A549 (cell line): ENCODE measurements at regions not wholly inside any gene's neighbourhood (a gene's known extent, or its start where the extent isn't known, plus 50 kb on each side); places are given as distances from the start of the nearest gene placed in this dataset.

Experiments used
- ATAC-seq, 2 experiments: fragments of 200-7000 bp in 1 of 2; fragments of >200 bp in 1 of 2; cut with Nextera tagmentation in 1 of 2; cut with Tn5 transposase in 1 of 2; 3 replicates each; pipeline versions ENCODE4 v1.8.0 to v1.9.1; 2018 to 2020; ENCODE audit warnings: mild to moderate bottlenecking in 1 of 2, moderate library complexity in 1 of 2
- CTCF ChIA-PET: fragments of 300-600 bp; sonication (Branson Sonifier 250); formaldehyde crosslinking; extraction: SDS; loops from one replicate; lab custom pipeline; 2021; ENCODE audit warnings: antibody characterized with exemption, inconsistent platforms; lab: Yijun Ruan, JAX
- POLR2A ChIA-PET: fragments of 350-600 bp; formaldehyde crosslinking; extraction: SDS; loops from one replicate; lab custom pipeline; 2021; ENCODE audit warnings: antibody characterized with exemption, inconsistent platforms; lab: Yijun Ruan, JAX
- DNase-seq, 2 experiments: peaks; one replicate each; pipeline versions ENCODE4 v3.0.0 to v3.0.0-alpha.2; 2011 to 2016; ENCODE audit warnings: low read depth in 1 of 2, low spot score in 1 of 2
- FAIRE-seq: peaks from 2 replicates; lab custom pipeline; 2011; peaks lifted over from hg19 to GRCh38; lab: Jason Lieb, UNC
- H3K27ac ChIP-seq, 2 experiments: fragments of >200 bp; sonication (Bioruptor Twin); formaldehyde crosslinking; 3 replicates each; pipeline ENCODE4 v1.5.1; 2016 to 2017
- H3K4me1 ChIP-seq: fragments of >200 bp; sonication (Bioruptor Twin); formaldehyde crosslinking; 3 replicates; pipeline ENCODE4 v1.6.1; 2016
- H3K4me2 ChIP-seq: fragments of >200 bp; sonication (Bioruptor Twin); formaldehyde crosslinking; 3 replicates; pipeline ENCODE4 v1.6.1; 2016
- H3K4me3 ChIP-seq: fragments of >200 bp; sonication (Bioruptor Twin); formaldehyde crosslinking; 3 replicates; pipeline ENCODE4 v1.5.1; 2016
- H3K9me3 ChIP-seq: fragments of >200 bp; sonication (Bioruptor Twin); formaldehyde crosslinking; 3 replicates; pipeline ENCODE4 v1.6.1; 2016
- BHLHE40 ChIP-seq: IDR thresholded peaks from 2 replicates; pipeline ENCODE4 v1.6.1; 2012; ENCODE audit warnings: low read depth, low read length, inconsistent platforms
- CBX8 ChIP-seq: fragments of 200-600 bp; sonication (generic); IDR thresholded peaks from 2 replicates; pipeline ENCODE4 v1.6.1; 2016
- CHD2 ChIP-seq: fragments of 150-350 bp; IDR thresholded peaks from 2 replicates; pipeline ENCODE4 v1.6.1; 2014; ENCODE audit warnings: low read length; ENCODE audit not compliant: partially characterized antibody
- CTCF ChIP-seq: fragments of >200 bp; sonication (Bioruptor Twin); formaldehyde crosslinking; IDR thresholded peaks from 3 replicates; pipeline ENCODE4 v1.5.1; 2016
- ELK1 ChIP-seq: fragments of 150-350 bp; IDR thresholded peaks from 2 replicates; pipeline ENCODE4 v1.6.1; 2014; ENCODE audit warnings: low read depth, mild to moderate bottlenecking, low read length
- FOSB ChIP-seq: fragments of 250-450 bp; sonication (Bioruptor Pico); IDR thresholded peaks from 2 replicates; pipeline ENCODE4 v1.5.0; 2020; ENCODE audit warnings: mild to moderate bottlenecking, moderate library complexity
- HMGXB4 ChIP-seq: fragments of 250-450 bp; sonication (Bioruptor Pico); IDR thresholded peaks from 2 replicates; pipeline ENCODE4 v1.5.0; 2021; ENCODE audit warnings: mild to moderate bottlenecking, moderate library complexity, borderline replicate concordance
- HOXB13 ChIP-seq: fragments of 250-450 bp; sonication (Bioruptor Pico); IDR thresholded peaks from 2 replicates; pipeline ENCODE4 v1.5.0; 2020; ENCODE audit warnings: low read depth, mild to moderate bottlenecking, moderate library complexity
- JUN ChIP-seq, 2 experiments: fragments of >200 bp; sonication (Bioruptor Twin); formaldehyde crosslinking; IDR thresholded peaks; 2 replicates in 1 of 2; 3 replicates in 1 of 2; pipeline ENCODE4 v1.6.1; 2016 to 2017
- JUNB ChIP-seq: fragments of >200 bp; sonication (Bioruptor Twin); formaldehyde crosslinking; IDR thresholded peaks from 2 replicates; pipeline ENCODE4 v1.6.1; 2016
- MAX ChIP-seq: IDR thresholded peaks from 2 replicates; pipeline ENCODE4 v1.6.1; 2012
- NPAS2 ChIP-seq: fragments of 250-450 bp; sonication (Bioruptor Pico); IDR thresholded peaks from 2 replicates; pipeline ENCODE4 v1.8.0; 2022; ENCODE audit warnings: mild to moderate bottlenecking, moderate library complexity, borderline replicate concordance
- POLR2A ChIP-seq: IDR thresholded peaks from 2 replicates; pipeline ENCODE4 v1.6.1; 2012; ENCODE audit warnings: mild to moderate bottlenecking, low read length
- POLR2AphosphoS2 ChIP-seq: conservative IDR thresholded peaks from 2 replicates; pipeline ENCODE4 v1.6.1; 2012; ENCODE audit warnings: low read length, improper control_type of control experiment, inconsistent platforms
- RAD21 ChIP-seq, 2 experiments: fragments of >200 bp in 1 of 2; sonication (Bioruptor Twin) in 1 of 2; formaldehyde crosslinking in 1 of 2; IDR thresholded peaks in 1 of 2; conservative IDR thresholded peaks in 1 of 2; 2 replicates in 1 of 2; 3 replicates in 1 of 2; pipeline ENCODE4 v1.6.1; 2012 to 2018; ENCODE audit warnings: inconsistent platforms in 1 of 2
- RARB ChIP-seq: fragments of 250-450 bp; sonication (Bioruptor Pico); IDR thresholded peaks from 2 replicates; pipeline ENCODE4 v1.8.0; 2021; ENCODE audit warnings: mild to moderate bottlenecking, moderate library complexity
- RCOR1 ChIP-seq: fragments of 150-350 bp; IDR thresholded peaks from 2 replicates; pipeline ENCODE4 v1.6.1; 2014; ENCODE audit warnings: antibody characterized with exemption, low read length, low read depth
- REST ChIP-seq: fragments of 200-600 bp; sonication (generic); IDR thresholded peaks from 2 replicates; pipeline ENCODE4 v1.6.1; 2016; ENCODE audit warnings: antibody characterized with exemption, mild to moderate bottlenecking, moderate library complexity
- TP53 ChIP-seq: fragments of 250-450 bp; sonication (Bioruptor Pico); IDR thresholded peaks from 2 replicates; pipeline ENCODE4 v1.5.0; 2021; ENCODE audit warnings: mild to moderate bottlenecking, moderate library complexity
- ZC3H11A ChIP-seq: fragments of 450-650 bp; IDR thresholded peaks from 2 replicates; pipeline ENCODE4 v1.6.1; 2014; ENCODE audit warnings: antibody characterized with exemption, mild to moderate bottlenecking
- ZFP36 ChIP-seq: fragments of 450-650 bp; IDR thresholded peaks from 2 replicates; pipeline ENCODE4 v1.6.1; 2014; ENCODE audit warnings: borderline replicate concordance; ENCODE audit not compliant: partially characterized antibody
- ZNF302 ChIP-seq: fragments of 250-450 bp; sonication (Bioruptor Pico); IDR thresholded peaks from 2 replicates; pipeline ENCODE4 v1.9.0; 2021; ENCODE audit warnings: inconsistent platforms, mild to moderate bottlenecking, moderate library complexity
- ZSCAN20 ChIP-seq: fragments of 250-450 bp; sonication (Bioruptor Pico); IDR thresholded peaks from 2 replicates; pipeline ENCODE4 v1.8.0; 2022; ENCODE audit warnings: mild to moderate bottlenecking, moderate library complexity
- WGBS: methylation state at CpG from one replicate; pipeline ENCODE4 v1.1.6; 2017; ENCODE audit errors: missing lambda C conversion rate; 5-methylcytosine and 5-hydroxymethylcytosine counted together

GRCh38 chr21:16389643-16390042 lies 659.9 kb downstream of the USP25 start:
- ChIA-PET POLR2A (no interaction called here), CTCF (no interaction called here)

GRCh38 chr21:16395285-16395684 lies 665.5 kb downstream of the USP25 start:
- ATAC-seq (no peak), FAIRE-seq (no peak), DNase-seq (no peak)
- CTCF ChIA-PET: interaction anchor here (1.0 kb wide), 1 partner anchor 313 kb away, joined by 3 read pairs; no protein-coding TSS in a partner anchor
- H3K4me2 ChIP-seq: no peak overlapping the region
- no peak overlapping the region for H3K27ac ChIP-seq
- H3K4me1 ChIP-seq: no peaks in the 10 kb centered on the region
- WGBS: 90% methylated on average over 2 of the region's 2 CpGs
- no peaks in the 10 kb centered on the region for H3K9me3 ChIP-seq
- no peak overlapping the region for H3K4me3 ChIP-seq
- POLR2A ChIA-PET: no interaction called here
- TF ChIP-seq ZNF302 (CRISPR knock-in tag): no peak
- TF ChIP-seq NPAS2: no peak
- no peak for TF ChIP-seq FOSB
- TF ChIP-seq CHD2: no peak
- TF ChIP-seq TP53 (CRISPR knock-in tag): no peak
- TF ChIP-seq ZSCAN20 (CRISPR knock-in tag): no peak
- no peak for TF ChIP-seq REST
- no peak for TF ChIP-seq ZC3H11A
- TF ChIP-seq POLR2A: no peak
- TF ChIP-seq POLR2AphosphoS2: no peak
- TF ChIP-seq RCOR1: no peak
- no peak for TF ChIP-seq ZFP36
- no peak for TF ChIP-seq ELK1

More at GRCh38 chr21:16389643-16390042, 659.9 kb downstream of the USP25 start:
- H3K4me3 ChIP-seq: no peak overlapping the region
- WGBS: 87% methylated on average over 2 of the region's 2 CpGs
- TF ChIP-seq CBX8: no peak
- no peak for TF ChIP-seq HMGXB4
- no peak for TF ChIP-seq RARB (CRISPR knock-in tag)
- TF ChIP-seq BHLHE40: no peak
- no peak for TF ChIP-seq CTCF
- TF ChIP-seq ELK1: no peak
- TF ChIP-seq ZC3H11A: no peak
- TF ChIP-seq RAD21 (conservative IDR thresholded peaks at IDR 0.05 in 1 of 2, IDR thresholded peaks at IDR 0.05 in 1 of 2): no peak
- no peak for TF ChIP-seq JUNB
- TF ChIP-seq ZNF302 (CRISPR knock-in tag): no peak
- TF ChIP-seq JUN (IDR thresholded peaks at IDR 0.05): no peak
- no peak for TF ChIP-seq POLR2AphosphoS2
- no peak for TF ChIP-seq MAX
- TF ChIP-seq HOXB13: no peak
- no peak for FAIRE-seq
- no peak overlapping the region for H3K27ac ChIP-seq
- H3K4me1 ChIP-seq: no peaks in the 10 kb centered on the region
- no peaks in the 10 kb centered on the region for H3K9me3 ChIP-seq
- no peak overlapping the region for H3K4me2 ChIP-seq
- ATAC-seq: no peak
- no peak for DNase-seq
